MM.1S (cell line): ENCODE measurements at regions not wholly inside any gene's neighbourhood (a gene's known extent, or its start where the extent isn't known, plus 50 kb on each side); places are given as distances from the start of the nearest gene placed in this dataset.

Experiments
- DNase-seq: peaks from one replicate; pipeline ENCODE4 v3.0.0-alpha.2; 2015
- H2AFZ ChIP-seq: fragments of 300-600 bp; sonication (generic); 2 replicates; pipeline ENCODE4 v1.6.0; 2016; ENCODE audit warnings: antibody characterized with exemption, low read length
- H3F3A ChIP-seq: fragments of 300-600 bp; sonication (generic); 2 replicates; pipeline ENCODE4 v1.6.1; 2016; ENCODE audit warnings: mild to moderate bottlenecking, antibody characterized with exemption, low read length, moderate library complexity, mixed read lengths; ENCODE audit not compliant: insufficient read depth
- H3K27ac ChIP-seq: fragments of 300-600 bp; sonication (generic); 2 replicates; pipeline ENCODE4 v1.5.1; 2016; ENCODE audit warnings: mild to moderate bottlenecking, low read length
- H3K27me3 ChIP-seq: fragments of 300-600 bp; sonication (generic); replicated peaks from 2 replicates; pipeline ENCODE4 v1.6.0; 2016; ENCODE audit warnings: low read length; ENCODE audit not compliant: insufficient read depth
- H3K36me3 ChIP-seq: fragments of 300-600 bp; sonication (generic); replicated peaks from 2 replicates; pipeline ENCODE4 v1.6.1; 2016; ENCODE audit warnings: mild to moderate bottlenecking, low read length, mixed read lengths; ENCODE audit not compliant: insufficient read depth
- H3K4me1 ChIP-seq: fragments of 300-600 bp; sonication (generic); 2 replicates; pipeline ENCODE4 v1.6.1; 2016; ENCODE audit warnings: low read length, mixed read lengths
- H3K4me2 ChIP-seq: fragments of 300-600 bp; sonication (generic); 2 replicates; pipeline ENCODE4 v1.6.0; 2016; ENCODE audit warnings: low read depth, low read length
- H3K4me3 ChIP-seq: fragments of 300-600 bp; sonication (generic); 2 replicates; pipeline ENCODE4 v1.5.1; 2016; ENCODE audit warnings: low read length, mixed read lengths
- H3K79me2 ChIP-seq: fragments of 300-600 bp; sonication (generic); 2 replicates; pipeline ENCODE4 v1.6.1; 2016; ENCODE audit warnings: mixed run types, low read length, mixed read lengths
- H3K9ac ChIP-seq: fragments of 300-600 bp; sonication (generic); 2 replicates; pipeline ENCODE4 v1.6.1; 2016; ENCODE audit warnings: low read length, mixed read lengths
- H3K9me2 ChIP-seq: fragments of 300-600 bp; sonication (generic); replicated peaks from 2 replicates; pipeline ENCODE4 v1.6.1; 2016; ENCODE audit warnings: mild to moderate bottlenecking, low read length, mixed read lengths; ENCODE audit not compliant: insufficient read depth
- H3K9me3 ChIP-seq: fragments of 300-600 bp; sonication (generic); replicated peaks from 2 replicates; pipeline ENCODE4 v1.6.1; 2016; ENCODE audit warnings: mild to moderate bottlenecking, low read length, mixed read lengths; ENCODE audit not compliant: insufficient read depth
- H4K20me1 ChIP-seq: fragments of 300-600 bp; sonication (generic); 2 replicates; pipeline ENCODE4 v1.6.1; 2016; ENCODE audit warnings: mild to moderate bottlenecking, low read length, moderate library complexity, mixed read lengths; ENCODE audit not compliant: insufficient read depth
- EZH2 ChIP-seq: fragments of 300-600 bp; sonication (generic); optimal IDR thresholded peaks from 2 replicates; pipeline ENCODE3; 2017; ENCODE audit warnings: low read depth, mild to moderate bottlenecking, antibody characterized with exemption, low read length, mixed read lengths
- EZH2phosphoT487 ChIP-seq: fragments of 300-600 bp; sonication (generic); IDR thresholded peaks from 2 replicates; pipeline ENCODE4 v1.6.1; 2018; ENCODE audit warnings: antibody characterized with exemption, low read length
- TF ChIP-seq, protein P1 (sequence below): fragments of 300-600 bp; sonication (generic); IDR thresholded peaks from 2 replicates; pipeline ENCODE4 v1.5.1; 2016; ENCODE audit warnings: antibody characterized with exemption, low read length, mixed read lengths

- no peak overlapping the region for H3K9ac ChIP-seq
- TF ChIP-seq, protein P1, sequence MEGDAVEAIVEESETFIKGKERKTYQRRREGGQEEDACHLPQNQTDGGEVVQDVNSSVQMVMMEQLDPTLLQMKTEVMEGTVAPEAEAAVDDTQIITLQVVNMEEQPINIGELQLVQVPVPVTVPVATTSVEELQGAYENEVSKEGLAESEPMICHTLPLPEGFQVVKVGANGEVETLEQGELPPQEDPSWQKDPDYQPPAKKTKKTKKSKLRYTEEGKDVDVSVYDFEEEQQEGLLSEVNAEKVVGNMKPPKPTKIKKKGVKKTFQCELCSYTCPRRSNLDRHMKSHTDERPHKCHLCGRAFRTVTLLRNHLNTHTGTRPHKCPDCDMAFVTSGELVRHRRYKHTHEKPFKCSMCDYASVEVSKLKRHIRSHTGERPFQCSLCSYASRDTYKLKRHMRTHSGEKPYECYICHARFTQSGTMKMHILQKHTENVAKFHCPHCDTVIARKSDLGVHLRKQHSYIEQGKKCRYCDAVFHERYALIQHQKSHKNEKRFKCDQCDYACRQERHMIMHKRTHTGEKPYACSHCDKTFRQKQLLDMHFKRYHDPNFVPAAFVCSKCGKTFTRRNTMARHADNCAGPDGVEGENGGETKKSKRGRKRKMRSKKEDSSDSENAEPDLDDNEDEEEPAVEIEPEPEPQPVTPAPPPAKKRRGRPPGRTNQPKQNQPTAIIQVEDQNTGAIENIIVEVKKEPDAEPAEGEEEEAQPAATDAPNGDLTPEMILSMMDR = no peak
- TF ChIP-seq EZH2phosphoT487 (no peak), EZH2 (no peak)
- H3K36me3 ChIP-seq = no peaks in the 10 kb centered on the region
- no peaks in the 10 kb centered on the region for H3K27me3 ChIP-seq
- no peaks in the 10 kb centered on the region for H4K20me1 ChIP-seq
- H3K9me2 ChIP-seq = no peaks in the 10 kb centered on the region
- no peaks in the 10 kb centered on the region for H3K79me2 ChIP-seq
- H3K4me3 ChIP-seq = no peak overlapping the region
- H3K9me3 ChIP-seq = no peaks in the 10 kb centered on the region
- no peaks in the 10 kb centered on the region for H3K4me1 ChIP-seq
- H3K27ac ChIP-seq = no peak overlapping the region
- no peaks in the 10 kb centered on the region for H3F3A ChIP-seq
- H3K4me2 ChIP-seq = no peak overlapping the region
- DNase-seq = no peak
- H2AFZ ChIP-seq = no peak overlapping the region
Observed at GRCh38 chr1:163504331-163504978, 182.7 kb downstream of the NUF2 start.

GRCh38 chr1:163509114-163509513 is 187.4 kb downstream of the NUF2 start:
- Histone ChIP-seq H3K79me2 (no peaks in the 10 kb centered on the region), H3K9me3 (no peaks in the 10 kb centered on the region), H4K20me1 (no peaks in the 10 kb centered on the region), H3K27ac (no peak overlapping the region), H3K4me2 (no peak overlapping the region), H3K9ac (no peak overlapping the region), H2AFZ (no peak overlapping the region), H3K36me3 (no peaks in the 10 kb centered on the region), H3K4me1 (no peaks in the 10 kb centered on the region), H3F3A (no peaks in the 10 kb centered on the region), H3K9me2 (no peaks in the 10 kb centered on the region), H3K4me3 (no peak overlapping the region), H3K27me3 (no peaks in the 10 kb centered on the region)
- TF ChIP-seq, protein P1 = no peak
- TF ChIP-seq EZH2 = no peak
- TF ChIP-seq EZH2phosphoT487 = no peak
- no peak for DNase-seq

- no peak overlapping the region for H3K4me2 ChIP-seq
- H3K79me2 ChIP-seq = no peaks in the 10 kb centered on the region
- H4K20me1 ChIP-seq = no peaks in the 10 kb centered on the region
- no peaks in the 10 kb centered on the region for H3K36me3 ChIP-seq
- H3F3A ChIP-seq = no peaks in the 10 kb centered on the region
- TF ChIP-seq, protein P1 = no peak
- TF ChIP-seq EZH2 = no peak
- no peak for TF ChIP-seq EZH2phosphoT487
- H3K27ac ChIP-seq = no peak overlapping the region
- no peak for DNase-seq
- H3K9me2 ChIP-seq = no peaks in the 10 kb centered on the region
- no peaks in the 10 kb centered on the region for H3K27me3 ChIP-seq
- H3K9ac ChIP-seq = no peak overlapping the region
- H3K9me3 ChIP-seq = no peaks in the 10 kb centered on the region
- no peaks in the 10 kb centered on the region for H3K4me1 ChIP-seq
- no peak overlapping the region for H2AFZ ChIP-seq
- no peak overlapping the region for H3K4me3 ChIP-seq
Observed at GRCh38 chr1:163512349-163512989, 190.7 kb downstream of the NUF2 start.
